ENCODE measurements at regions not wholly inside any gene's neighbourhood (a gene's known extent, or its start where the extent isn't known, plus 50 kb on each side); places are given as distances from the start of the nearest gene placed in this dataset.

DNA sequence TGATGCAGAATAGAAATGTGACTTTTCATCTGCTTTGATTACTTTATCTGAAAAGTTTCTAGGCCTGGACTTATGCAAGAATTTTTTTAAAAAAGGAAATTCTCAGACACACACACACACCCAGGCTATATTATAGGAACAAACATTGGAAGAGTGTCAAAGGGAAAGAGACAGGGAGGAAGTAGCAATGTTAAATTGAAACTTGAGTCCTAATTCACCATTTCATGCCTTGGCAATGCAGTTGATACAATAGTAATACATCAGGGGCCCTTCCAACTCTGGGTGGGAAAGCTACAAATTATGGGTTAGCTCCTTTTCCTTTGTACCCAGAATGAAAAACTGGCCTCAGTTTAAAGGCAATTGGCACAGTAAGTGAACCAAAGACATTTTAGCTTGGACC, 258.0 kb upstream of the LYZL1 start:
- TF ChIP-seq, protein P1, sequence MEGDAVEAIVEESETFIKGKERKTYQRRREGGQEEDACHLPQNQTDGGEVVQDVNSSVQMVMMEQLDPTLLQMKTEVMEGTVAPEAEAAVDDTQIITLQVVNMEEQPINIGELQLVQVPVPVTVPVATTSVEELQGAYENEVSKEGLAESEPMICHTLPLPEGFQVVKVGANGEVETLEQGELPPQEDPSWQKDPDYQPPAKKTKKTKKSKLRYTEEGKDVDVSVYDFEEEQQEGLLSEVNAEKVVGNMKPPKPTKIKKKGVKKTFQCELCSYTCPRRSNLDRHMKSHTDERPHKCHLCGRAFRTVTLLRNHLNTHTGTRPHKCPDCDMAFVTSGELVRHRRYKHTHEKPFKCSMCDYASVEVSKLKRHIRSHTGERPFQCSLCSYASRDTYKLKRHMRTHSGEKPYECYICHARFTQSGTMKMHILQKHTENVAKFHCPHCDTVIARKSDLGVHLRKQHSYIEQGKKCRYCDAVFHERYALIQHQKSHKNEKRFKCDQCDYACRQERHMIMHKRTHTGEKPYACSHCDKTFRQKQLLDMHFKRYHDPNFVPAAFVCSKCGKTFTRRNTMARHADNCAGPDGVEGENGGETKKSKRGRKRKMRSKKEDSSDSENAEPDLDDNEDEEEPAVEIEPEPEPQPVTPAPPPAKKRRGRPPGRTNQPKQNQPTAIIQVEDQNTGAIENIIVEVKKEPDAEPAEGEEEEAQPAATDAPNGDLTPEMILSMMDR (IDR thresholded peaks at IDR 0.05) = no peak
- TF ChIP-seq POLR2AphosphoS5 (IDR thresholded peaks at IDR 0.05) (no peak), POLR2A (IDR thresholded peaks at IDR 0.05) (no peak)
